HG02884 (cell line): ENCODE measurements at regions not wholly inside any gene's neighbourhood (a gene's known extent, or its start where the extent isn't known, plus 50 kb on each side); places are given as distances from the start of the nearest gene placed in this dataset.

ENCODE experiments used
- ATAC-seq: cut with Tn5 transposase; IDR thresholded peaks from one replicate; pipeline ENCODE4 v1.9.1; 2021; ENCODE audit warnings: mild to moderate bottlenecking, moderate library complexity; ENCODE audit not compliant: unreplicated experiment

GRCh38 chr13:31853643-31854326 is 114.5 kb downstream of the RXFP2 start:
- ATAC-seq, result no peak

- no peak for ATAC-seq
Observed at GRCh38 chr13:31859571-31859970, 120.2 kb downstream of the RXFP2 start.

- ATAC-seq, result no peak
Observed at GRCh38 chr13:31860002-31860401, 120.7 kb downstream of the RXFP2 start.

DNA sequence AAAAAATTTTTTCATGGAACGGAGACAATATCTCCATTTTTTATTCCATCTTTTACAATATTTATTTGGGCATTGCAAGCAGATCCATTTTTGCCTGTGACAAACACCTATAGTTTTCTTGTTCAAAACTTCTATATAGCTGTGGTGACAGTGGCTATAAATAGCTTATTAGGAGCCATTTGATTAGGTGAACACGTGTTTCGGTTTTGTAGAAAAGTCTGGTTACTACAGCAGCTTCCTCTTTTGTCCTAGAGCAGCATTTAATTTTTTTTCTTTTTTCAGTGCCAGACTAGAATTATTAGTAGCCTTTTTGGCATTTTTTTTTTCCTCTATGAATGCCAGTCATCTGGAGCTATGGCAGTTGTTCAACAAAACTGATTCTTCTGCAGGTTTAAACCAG is 123.5 kb downstream of the RXFP2 start:
- ATAC-seq, result no peak

GRCh38 chr13:31864307-31864706 is 125.0 kb downstream of the RXFP2 start:
- ATAC-seq, result no peak

DNA sequence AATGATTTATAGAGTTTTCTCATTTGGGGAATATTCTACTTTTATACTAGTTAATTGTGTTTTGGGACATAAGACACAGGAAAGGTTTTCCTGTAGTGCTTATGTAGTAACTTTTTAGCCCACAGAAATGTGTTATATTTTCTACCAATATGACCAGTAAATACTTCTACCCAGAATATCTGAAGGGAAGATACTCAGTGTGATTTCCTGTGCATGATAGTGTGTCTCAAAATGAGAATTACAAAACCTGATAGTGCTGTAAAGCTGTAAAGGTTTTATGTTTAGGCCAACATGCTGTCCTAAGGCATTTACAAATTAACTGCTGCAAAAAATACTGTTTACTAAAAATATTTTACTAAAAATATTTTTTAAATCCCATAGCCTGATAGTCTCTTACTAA is 126.8 kb downstream of the RXFP2 start:
- no peak for ATAC-seq

- no peak for ATAC-seq
Observed at GRCh38 chr13:31867709-31868108, 128.4 kb downstream of the RXFP2 start.

DNA sequence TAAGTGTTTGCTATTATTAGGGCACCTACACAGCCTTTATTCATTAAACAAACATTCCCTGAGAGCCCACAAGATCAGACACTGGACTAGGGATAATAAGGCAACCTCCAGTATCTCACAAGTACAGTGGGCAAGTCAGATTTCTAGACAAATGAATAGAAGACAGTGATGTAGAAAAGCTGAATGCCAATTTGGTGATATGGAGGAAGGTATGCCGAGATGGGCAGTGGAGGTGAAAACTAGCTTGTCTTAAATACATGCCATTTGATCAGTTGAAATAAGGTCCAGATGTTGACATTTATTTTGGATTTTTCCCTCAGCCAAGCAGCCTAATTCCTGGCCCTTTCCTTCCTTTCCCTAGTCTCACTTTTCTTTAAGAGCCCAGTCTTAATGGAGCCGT is 130.3 kb downstream of the RXFP2 start:
- no peak for ATAC-seq

GRCh38 chr13:31870511-31870910 is 131.2 kb downstream of the RXFP2 start:
- ATAC-seq, result no peak

- ATAC-seq, result no peak
Observed at GRCh38 chr13:31873145-31873544, 133.8 kb downstream of the RXFP2 start.

DNA sequence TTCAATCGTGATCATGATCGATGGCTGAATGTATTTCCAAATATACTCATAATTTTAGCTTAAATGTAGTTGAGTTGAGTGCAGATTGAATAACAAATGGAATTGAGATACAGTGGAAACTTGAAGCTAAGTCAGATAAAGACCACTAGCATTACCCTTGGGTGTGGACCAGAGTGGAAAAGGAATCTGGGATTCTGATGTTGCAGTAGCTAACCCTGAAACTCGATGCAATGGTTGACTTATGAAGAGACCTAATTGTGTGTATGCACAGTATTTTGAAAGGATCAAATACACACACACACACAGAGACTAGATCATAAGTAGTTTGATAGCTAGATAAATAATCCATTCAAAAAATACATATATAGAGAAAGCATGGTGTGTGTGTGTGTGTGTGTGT is 135.8 kb downstream of the RXFP2 start:
- no peak for ATAC-seq

DNA sequence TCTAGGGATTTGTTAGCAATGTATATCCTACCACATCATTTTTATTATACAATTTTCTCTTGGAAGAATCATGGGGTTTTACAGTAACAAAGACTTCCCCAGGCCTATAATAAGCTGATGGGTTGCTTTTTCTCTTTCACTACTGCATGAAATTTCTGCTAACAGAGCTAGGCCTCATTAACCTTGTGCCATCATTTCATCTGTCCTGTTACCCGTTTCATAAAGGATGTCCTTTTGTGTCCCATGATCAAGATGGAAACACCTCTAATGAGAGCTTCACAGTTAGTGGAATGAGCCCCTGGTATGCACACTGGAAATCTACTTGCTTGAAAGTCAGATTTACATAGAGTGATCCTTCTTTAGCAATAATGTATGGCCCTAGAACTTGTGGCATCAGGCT is 138.7 kb downstream of the RXFP2 start:
- ATAC-seq, result no peak

- ATAC-seq, result no peak
Observed at GRCh38 chr13:31878495-31878894, 139.2 kb downstream of the RXFP2 start.

DNA sequence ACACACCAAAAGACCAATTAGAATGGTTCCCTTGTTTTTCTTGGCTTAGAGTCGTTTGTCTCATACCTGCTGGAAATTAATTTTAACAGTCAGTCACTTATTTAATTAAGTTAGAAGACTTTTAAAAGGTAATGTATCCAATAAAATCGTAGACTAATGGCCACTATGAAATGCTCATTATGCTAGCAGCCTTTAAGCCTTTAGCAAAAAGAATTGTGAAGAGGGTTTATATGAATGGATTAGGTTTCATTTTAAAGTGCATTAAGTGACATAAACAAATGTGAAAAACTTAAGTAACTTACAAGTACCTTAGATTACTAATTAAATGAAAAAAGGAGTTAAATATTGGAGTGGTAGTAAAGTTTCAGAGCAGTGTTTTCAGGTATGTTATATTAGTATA is 139.6 kb downstream of the RXFP2 start:
- ATAC-seq, result no peak

- no peak for ATAC-seq
Observed at GRCh38 chr13:31880851-31881494, 141.6 kb downstream of the RXFP2 start.

- ATAC-seq, result no peak
Observed at GRCh38 chr13:31881495-31881882, 142.2 kb downstream of the RXFP2 start.

GRCh38 chr13:31882794-31883193 is 143.5 kb downstream of the RXFP2 start:
- ATAC-seq, result no peak

DNA sequence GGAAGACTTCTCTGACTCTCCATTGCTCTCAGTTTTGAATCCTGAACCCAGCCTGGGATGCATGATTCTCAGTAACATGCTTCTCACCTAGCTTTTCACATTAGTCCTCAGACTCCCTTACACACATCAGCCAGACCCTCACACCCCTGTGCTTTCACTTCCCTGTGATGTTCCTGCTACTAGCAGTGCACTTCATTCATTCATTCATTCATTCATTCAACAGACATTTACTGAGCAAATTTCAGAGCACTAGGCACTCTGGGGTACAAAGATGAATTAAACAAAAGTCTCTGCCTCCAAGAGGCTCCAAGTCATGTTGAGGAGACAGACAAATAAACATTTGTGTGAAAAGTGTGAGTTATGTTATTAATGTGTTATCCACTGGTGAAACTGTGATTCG is 145.2 kb downstream of the RXFP2 start:
- ATAC-seq, result no peak

DNA sequence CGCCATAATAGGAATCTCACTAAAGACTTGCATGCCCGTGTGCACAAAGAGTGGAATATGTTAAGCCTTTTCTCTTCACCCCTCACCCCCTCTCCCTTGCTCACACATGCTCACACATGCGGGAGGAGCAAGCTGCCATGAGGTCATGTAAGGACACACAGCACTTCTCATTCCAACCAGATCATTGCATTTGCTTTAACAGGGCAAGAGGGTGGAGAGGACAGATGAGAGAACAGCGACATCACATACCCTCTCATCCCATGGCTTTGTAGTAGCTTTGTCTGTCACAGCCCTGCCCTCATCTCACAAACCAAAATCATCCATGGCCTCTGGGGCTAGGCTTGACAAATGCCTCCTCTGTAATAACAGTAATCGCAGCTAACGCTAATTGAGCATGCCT is 145.6 kb upstream of the FRY start:
- no peak for ATAC-seq

- no peak for ATAC-seq
Observed at GRCh38 chr13:31887286-31887685, 144.3 kb upstream of the FRY start.

DNA sequence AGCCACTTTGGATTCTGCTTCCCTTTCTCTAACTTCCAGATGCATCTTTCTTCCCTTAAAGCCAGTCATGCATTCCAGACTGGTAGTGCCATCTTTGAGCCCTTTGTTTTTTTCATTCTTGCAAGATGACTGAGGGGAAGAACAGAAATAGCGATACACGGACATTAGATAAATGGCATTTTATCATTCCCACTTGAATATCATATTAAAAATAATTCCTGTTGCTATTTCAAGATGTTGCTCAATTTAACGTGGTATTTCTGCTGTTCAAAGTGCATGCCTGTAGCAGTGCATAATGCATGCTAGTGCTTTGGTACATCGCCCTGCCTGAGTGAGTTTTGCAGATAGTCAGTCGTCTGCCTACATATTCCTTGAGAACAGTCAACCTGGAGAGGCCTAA is 140.6 kb upstream of the FRY start:
- no peak for ATAC-seq

DNA sequence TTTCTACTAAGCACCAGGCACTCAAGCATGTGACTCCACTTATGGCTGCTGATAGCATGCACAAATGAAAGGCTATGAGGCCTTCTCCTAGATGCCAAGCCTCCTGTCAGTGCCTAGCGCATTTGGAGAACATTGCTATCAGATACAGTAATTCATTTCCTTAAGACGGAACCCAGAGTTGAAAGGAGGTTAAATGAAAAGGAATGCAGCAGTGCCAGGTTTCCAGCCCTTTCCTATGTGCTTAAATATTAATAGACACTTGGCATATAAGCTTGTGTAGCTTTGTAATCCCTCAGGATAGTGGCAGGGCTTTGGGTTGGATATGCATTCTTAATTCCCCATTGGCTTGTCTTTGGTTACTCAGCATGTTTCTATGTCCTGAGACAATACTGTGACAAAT is 140.1 kb upstream of the FRY start:
- ATAC-seq, result no peak

DNA sequence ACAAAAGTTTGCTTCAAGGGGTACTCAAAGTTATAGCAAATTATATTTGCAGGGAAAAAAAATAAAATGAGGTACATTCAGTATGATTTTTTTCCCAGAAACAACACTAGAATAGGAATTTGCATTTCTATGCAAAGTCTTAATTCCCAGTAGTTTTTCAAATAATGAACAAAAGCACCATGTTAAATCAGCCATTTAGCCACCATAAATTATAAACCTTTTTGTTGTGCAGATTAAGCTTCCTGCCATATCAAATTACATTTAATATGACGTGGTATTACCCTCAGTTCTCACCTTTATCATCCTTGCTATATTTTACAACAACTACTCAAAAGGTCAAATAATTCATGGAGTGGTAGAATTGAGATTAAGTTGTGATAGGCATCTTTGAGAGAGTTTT is 136.6 kb upstream of the FRY start:
- ATAC-seq, result no peak
